Right kidney (tissue), 1 donor: ENCODE measurements at regions not wholly inside any gene's neighbourhood (a gene's known extent, or its start where the extent isn't known, plus 50 kb on each side); places are given as distances from the start of the nearest gene placed in this dataset.
"Not testable (repeated sequence)": the region's sequence is repeated elsewhere in the genome, so short reads cannot be mapped to it uniquely, and the experiment has no call there.

Source experiments
- DNase-seq: peaks from one replicate; pipeline ENCODE4 v3.0.0-alpha.2; 2016

- no peak for DNase-seq
Measured at GRCh38 chr13:70235565-70235964, 127.3 kb upstream of the KLHL1 start.

GRCh38 chr13:70223911-70224310 is 115.7 kb upstream of the KLHL1 start:
- no peak for DNase-seq

GRCh38 chr13:70222926-70223325 is 114.7 kb upstream of the KLHL1 start:
- no peak for DNase-seq

GRCh38 chr13:70218618-70219017 is 110.4 kb upstream of the KLHL1 start:
- no peak for DNase-seq

- DNase-seq: not testable (repeated sequence)
Measured at GRCh38 chr13:70208968-70209367, 100.7 kb upstream of the KLHL1 start.

- no peak for DNase-seq
Measured at GRCh38 chr13:70206671-70207070, 98.4 kb upstream of the KLHL1 start.

- no peak for DNase-seq
Measured at GRCh38 chr13:70203661-70204229, 95.5 kb upstream of the KLHL1 start.

GRCh38 chr13:70191034-70191433 is 82.8 kb upstream of the KLHL1 start:
- no peak for DNase-seq

GRCh38 chr13:70189981-70190380 is 81.7 kb upstream of the KLHL1 start:
- no peak for DNase-seq

- DNase-seq: no peak
Measured at GRCh38 chr13:70188567-70188966, 80.3 kb upstream of the KLHL1 start.

GRCh38 chr13:70183041-70183440 is 74.8 kb upstream of the KLHL1 start:
- no peak for DNase-seq
